WTC11 (cell line): ENCODE measurements at regions not wholly inside any gene's neighbourhood (a gene's known extent, or its start where the extent isn't known, plus 50 kb on each side); places are given as distances from the start of the nearest gene placed in this dataset.

Source experiments
- ATAC-seq: fragments of 200-7000 bp; cut with Tn5 transposase; 2 replicates; pipeline ENCODE4 v1.10.0; 2021; ENCODE audit warnings: mild to moderate bottlenecking, moderate library complexity
- CTCF ChIA-PET: fragments of 300-600 bp; sonication (Branson Sonifier 250); formaldehyde crosslinking; loops from one replicate; lab custom pipeline; 2021; ENCODE audit warnings: antibody characterized with exemption; lab: Charles Lee
- POLR2A ChIA-PET: fragments of 350-600 bp; sonication (Branson Sonifier 250); formaldehyde crosslinking; loops from one replicate; lab custom pipeline; 2021; ENCODE audit warnings: antibody characterized with exemption; lab: Charles Lee
- DNase-seq: peaks from one replicate; pipeline ENCODE4 v3.0.0; 2021; ENCODE audit warnings: low spot score
- H3K27ac Mint-ChIP-seq: 2 replicates; pipeline ENCODE4 v1.8.0; 2021; ENCODE audit warnings: mixed read lengths
- H3K27me3 Mint-ChIP-seq: 2 replicates; pipeline ENCODE4 v1.8.0; 2021; ENCODE audit warnings: low read depth, mild to moderate bottlenecking, moderate library complexity, mixed read lengths
- H3K36me3 Mint-ChIP-seq: 2 replicates; pipeline ENCODE4 v1.8.0; 2021; ENCODE audit warnings: mixed read lengths
- H3K4me1 Mint-ChIP-seq: 2 replicates; pipeline ENCODE4 v1.8.0; 2022; ENCODE audit warnings: mixed read lengths
- H3K4me3 Mint-ChIP-seq: 2 replicates; pipeline ENCODE4 v1.8.0; 2021; ENCODE audit warnings: mild to moderate bottlenecking, moderate library complexity, mixed read lengths
- H3K9me3 Mint-ChIP-seq: 2 replicates; pipeline ENCODE4 v1.8.0; 2021; ENCODE audit warnings: mixed read lengths
- AR ChIP-seq: fragments of 250-450 bp; sonication (Bioruptor Pico); IDR thresholded peaks from 2 replicates; pipeline ENCODE4 v1.9.0; 2021; ENCODE audit warnings: mild to moderate bottlenecking
- CDX4 ChIP-seq: fragments of 250-450 bp; sonication (Bioruptor Pico); IDR thresholded peaks from 2 replicates; pipeline ENCODE4 v1.9.0; 2021; ENCODE audit warnings: moderate library complexity, mild to moderate bottlenecking, inconsistent platforms, borderline replicate concordance
- CREB1 ChIP-seq: sonication (generic); formaldehyde crosslinking; IDR thresholded peaks from 2 replicates; pipeline ENCODE4 v1.8.0; 2023; ENCODE audit warnings: mild to moderate bottlenecking, missing genetic modification reagents
- IRF2 ChIP-seq: sonication (generic); formaldehyde crosslinking; IDR thresholded peaks from 2 replicates; pipeline ENCODE4 v1.8.0; 2022; ENCODE audit warnings: low read depth, missing genetic modification reagents, borderline replicate concordance
- NR1H2 ChIP-seq: sonication (generic); formaldehyde crosslinking; IDR thresholded peaks from 2 replicates; pipeline ENCODE4 v1.9.0; 2021; ENCODE audit warnings: mild to moderate bottlenecking, moderate library complexity, missing genetic modification reagents
- PRRX2 ChIP-seq: fragments of 250-450 bp; sonication (Bioruptor Pico); IDR thresholded peaks from 2 replicates; pipeline ENCODE4 v1.8.0; 2021; ENCODE audit warnings: mild to moderate bottlenecking
- SMAD3 ChIP-seq: sonication (generic); formaldehyde crosslinking; IDR thresholded peaks from 2 replicates; pipeline ENCODE4 v1.8.0; 2022; ENCODE audit warnings: missing genetic modification reagents, mild to moderate bottlenecking, borderline replicate concordance
- SP1 ChIP-seq: sonication (generic); formaldehyde crosslinking; conservative IDR thresholded peaks from 2 replicates; pipeline ENCODE4 v1.8.1; 2022; ENCODE audit warnings: missing genetic modification reagents
- ZNF219 ChIP-seq: sonication (generic); formaldehyde crosslinking; IDR thresholded peaks from 2 replicates; pipeline ENCODE4 v1.8.0; 2023; ENCODE audit warnings: missing genetic modification reagents, mild to moderate bottlenecking, borderline replicate concordance
- ZNF416 ChIP-seq: fragments of 250-450 bp; sonication (Bioruptor Pico); IDR thresholded peaks from 2 replicates; pipeline ENCODE4 v1.9.0; 2021; ENCODE audit warnings: mild to moderate bottlenecking, inconsistent platforms
- ZSCAN18 ChIP-seq: fragments of 250-450 bp; sonication (Bioruptor Pico); IDR thresholded peaks from 2 replicates; pipeline ENCODE4 v2.1.2; 2022; ENCODE audit warnings: mild to moderate bottlenecking, moderate library complexity
- TF ChIP-seq, protein P1 (sequence below): sonication (generic); formaldehyde crosslinking; IDR thresholded peaks from 2 replicates; pipeline ENCODE4 v1.8.1; 2022; ENCODE audit warnings: mild to moderate bottlenecking, missing genetic modification reagents, moderate library complexity, borderline replicate concordance
- TF ChIP-seq, protein P2 (sequence below): sonication (generic); formaldehyde crosslinking; IDR thresholded peaks from 2 replicates; pipeline ENCODE4 v1.8.0; 2023; ENCODE audit warnings: missing genetic modification reagents, mild to moderate bottlenecking, borderline replicate concordance
- TF ChIP-seq, protein P3 (sequence below): sonication (generic); formaldehyde crosslinking; IDR thresholded peaks from 2 replicates; pipeline ENCODE4 v1.8.0; 2022; ENCODE audit warnings: mild to moderate bottlenecking, missing genetic modification reagents
- TF ChIP-seq, protein P4 (sequence below): fragments of 250-450 bp; sonication (Bioruptor Pico); IDR thresholded peaks from 2 replicates; pipeline ENCODE4 v1.8.0; 2021; ENCODE audit warnings: mild to moderate bottlenecking

DNA sequence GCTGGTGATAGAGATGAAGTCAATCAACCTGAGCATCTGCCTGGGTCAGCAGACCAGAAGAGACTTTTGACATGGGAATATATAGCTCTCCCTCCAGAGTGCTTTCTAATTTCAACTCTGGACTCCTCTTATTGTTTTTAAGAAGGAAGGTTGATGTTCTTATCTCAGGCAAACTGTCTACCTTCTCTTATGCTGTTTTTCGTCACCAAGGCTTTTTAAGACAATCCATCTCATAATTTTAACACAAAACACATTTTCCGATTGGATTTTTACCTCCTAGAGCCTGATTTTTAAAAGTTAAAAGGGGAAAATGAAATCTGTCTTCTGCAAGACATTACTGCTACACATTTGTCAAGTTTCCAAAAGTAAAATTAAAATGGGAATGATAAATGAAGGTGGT lies 368.7 kb upstream of the MIS18BP1 start (continued):
- TF ChIP-seq, protein P1, sequence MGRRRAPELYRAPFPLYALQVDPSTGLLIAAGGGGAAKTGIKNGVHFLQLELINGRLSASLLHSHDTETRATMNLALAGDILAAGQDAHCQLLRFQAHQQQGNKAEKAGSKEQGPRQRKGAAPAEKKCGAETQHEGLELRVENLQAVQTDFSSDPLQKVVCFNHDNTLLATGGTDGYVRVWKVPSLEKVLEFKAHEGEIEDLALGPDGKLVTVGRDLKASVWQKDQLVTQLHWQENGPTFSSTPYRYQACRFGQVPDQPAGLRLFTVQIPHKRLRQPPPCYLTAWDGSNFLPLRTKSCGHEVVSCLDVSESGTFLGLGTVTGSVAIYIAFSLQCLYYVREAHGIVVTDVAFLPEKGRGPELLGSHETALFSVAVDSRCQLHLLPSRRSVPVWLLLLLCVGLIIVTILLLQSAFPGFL (CRISPR knock-in tag) = no peak
- TF ChIP-seq NR1H2 (CRISPR knock-in tag) = no peak
- TF ChIP-seq, all 79 proteins: peak for 0

GRCh38 chr14:45619831-45620230 lies 366.8 kb upstream of the MIS18BP1 start:
- DNase-seq (no peak), ATAC-seq (no peak)
- TF ChIP-seq ZSCAN18 (CRISPR knock-in tag) (no peak), AR (CRISPR knock-in tag) (no peak), SP1 (CRISPR knock-in tag) (no peak), PRRX2 (CRISPR knock-in tag) (no peak), ZNF219 (CRISPR knock-in tag) (no peak), SMAD3 (CRISPR knock-in tag) (no peak), CREB1 (CRISPR knock-in tag) (no peak), IRF2 (CRISPR knock-in tag) (no peak), ZNF416 (CRISPR knock-in tag) (no peak), CDX4 (CRISPR knock-in tag) (no peak)
- TF ChIP-seq, protein P2, sequence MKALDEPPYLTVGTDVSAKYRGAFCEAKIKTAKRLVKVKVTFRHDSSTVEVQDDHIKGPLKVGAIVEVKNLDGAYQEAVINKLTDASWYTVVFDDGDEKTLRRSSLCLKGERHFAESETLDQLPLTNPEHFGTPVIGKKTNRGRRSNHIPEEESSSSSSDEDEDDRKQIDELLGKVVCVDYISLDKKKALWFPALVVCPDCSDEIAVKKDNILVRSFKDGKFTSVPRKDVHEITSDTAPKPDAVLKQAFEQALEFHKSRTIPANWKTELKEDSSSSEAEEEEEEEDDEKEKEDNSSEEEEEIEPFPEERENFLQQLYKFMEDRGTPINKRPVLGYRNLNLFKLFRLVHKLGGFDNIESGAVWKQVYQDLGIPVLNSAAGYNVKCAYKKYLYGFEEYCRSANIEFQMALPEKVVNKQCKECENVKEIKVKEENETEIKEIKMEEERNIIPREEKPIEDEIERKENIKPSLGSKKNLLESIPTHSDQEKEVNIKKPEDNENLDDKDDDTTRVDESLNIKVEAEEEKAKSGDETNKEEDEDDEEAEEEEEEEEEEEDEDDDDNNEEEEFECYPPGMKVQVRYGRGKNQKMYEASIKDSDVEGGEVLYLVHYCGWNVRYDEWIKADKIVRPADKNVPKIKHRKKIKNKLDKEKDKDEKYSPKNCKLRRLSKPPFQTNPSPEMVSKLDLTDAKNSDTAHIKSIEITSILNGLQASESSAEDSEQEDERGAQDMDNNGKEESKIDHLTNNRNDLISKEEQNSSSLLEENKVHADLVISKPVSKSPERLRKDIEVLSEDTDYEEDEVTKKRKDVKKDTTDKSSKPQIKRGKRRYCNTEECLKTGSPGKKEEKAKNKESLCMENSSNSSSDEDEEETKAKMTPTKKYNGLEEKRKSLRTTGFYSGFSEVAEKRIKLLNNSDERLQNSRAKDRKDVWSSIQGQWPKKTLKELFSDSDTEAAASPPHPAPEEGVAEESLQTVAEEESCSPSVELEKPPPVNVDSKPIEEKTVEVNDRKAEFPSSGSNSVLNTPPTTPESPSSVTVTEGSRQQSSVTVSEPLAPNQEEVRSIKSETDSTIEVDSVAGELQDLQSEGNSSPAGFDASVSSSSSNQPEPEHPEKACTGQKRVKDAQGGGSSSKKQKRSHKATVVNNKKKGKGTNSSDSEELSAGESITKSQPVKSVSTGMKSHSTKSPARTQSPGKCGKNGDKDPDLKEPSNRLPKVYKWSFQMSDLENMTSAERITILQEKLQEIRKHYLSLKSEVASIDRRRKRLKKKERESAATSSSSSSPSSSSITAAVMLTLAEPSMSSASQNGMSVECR (CRISPR knock-in tag) = no peak
- TF ChIP-seq, protein P3, sequence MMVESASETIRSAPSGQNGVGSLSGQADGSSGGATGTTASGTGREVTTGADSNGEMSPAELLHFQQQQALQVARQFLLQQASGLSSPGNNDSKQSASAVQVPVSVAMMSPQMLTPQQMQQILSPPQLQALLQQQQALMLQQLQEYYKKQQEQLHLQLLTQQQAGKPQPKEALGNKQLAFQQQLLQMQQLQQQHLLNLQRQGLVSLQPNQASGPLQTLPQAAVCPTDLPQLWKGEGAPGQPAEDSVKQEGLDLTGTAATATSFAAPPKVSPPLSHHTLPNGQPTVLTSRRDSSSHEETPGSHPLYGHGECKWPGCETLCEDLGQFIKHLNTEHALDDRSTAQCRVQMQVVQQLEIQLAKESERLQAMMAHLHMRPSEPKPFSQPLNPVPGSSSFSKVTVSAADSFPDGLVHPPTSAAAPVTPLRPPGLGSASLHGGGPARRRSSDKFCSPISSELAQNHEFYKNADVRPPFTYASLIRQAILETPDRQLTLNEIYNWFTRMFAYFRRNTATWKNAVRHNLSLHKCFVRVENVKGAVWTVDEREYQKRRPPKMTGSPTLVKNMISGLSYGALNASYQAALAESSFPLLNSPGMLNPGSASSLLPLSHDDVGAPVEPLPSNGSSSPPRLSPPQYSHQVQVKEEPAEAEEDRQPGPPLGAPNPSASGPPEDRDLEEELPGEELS (CRISPR knock-in tag) = no peak
- TF ChIP-seq, protein P4, sequence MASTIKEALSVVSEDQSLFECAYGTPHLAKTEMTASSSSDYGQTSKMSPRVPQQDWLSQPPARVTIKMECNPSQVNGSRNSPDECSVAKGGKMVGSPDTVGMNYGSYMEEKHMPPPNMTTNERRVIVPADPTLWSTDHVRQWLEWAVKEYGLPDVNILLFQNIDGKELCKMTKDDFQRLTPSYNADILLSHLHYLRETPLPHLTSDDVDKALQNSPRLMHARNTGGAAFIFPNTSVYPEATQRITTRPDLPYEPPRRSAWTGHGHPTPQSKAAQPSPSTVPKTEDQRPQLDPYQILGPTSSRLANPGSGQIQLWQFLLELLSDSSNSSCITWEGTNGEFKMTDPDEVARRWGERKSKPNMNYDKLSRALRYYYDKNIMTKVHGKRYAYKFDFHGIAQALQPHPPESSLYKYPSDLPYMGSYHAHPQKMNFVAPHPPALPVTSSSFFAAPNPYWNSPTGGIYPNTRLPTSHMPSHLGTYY = no peak
- TF ChIP-seq, protein P1 (CRISPR knock-in tag) = no peak
- ChIA-PET CTCF (no interaction called here), POLR2A (no interaction called here)
- Mint-ChIP-seq H3K4me1 (no peaks in the 10 kb centered on the region), H3K36me3 (no peaks in the 10 kb centered on the region), H3K27ac (no peak overlapping the region), H3K9me3 (peaks cover 30% of the 10 kb centered on the region), H3K4me3 (no peak overlapping the region), H3K27me3 (no peaks in the 10 kb centered on the region; the same call in 1 of the 2 replicates)
